SK-N-SH (cell line): ENCODE measurements at regions not wholly inside any gene's neighbourhood (a gene's known extent, or its start where the extent isn't known, plus 50 kb on each side); places are given as distances from the start of the nearest gene placed in this dataset.

Experiments
- CTCF ChIA-PET: fragments of 300-600, 350-600 bp; formaldehyde crosslinking; extraction: SDS; loops from one replicate; lab custom pipeline; 2021; lab: Yijun Ruan, JAX
- POLR2A ChIA-PET: fragments of 350-600 bp; sonication (Branson Sonifier 250); formaldehyde crosslinking; extraction: SDS; loops from one replicate; lab custom pipeline; 2020; ENCODE audit warnings: antibody characterized with exemption, inconsistent platforms; lab: Yijun Ruan, JAX
- DNase-seq: peaks from one replicate; pipeline ENCODE4 v3.0.0; 2012
- H2AFZ ChIP-seq: fragments of 200-600 bp; sonication (generic); 2 replicates; pipeline ENCODE4 v1.8.1; 2016; ENCODE audit warnings: antibody characterized with exemption, mild to moderate bottlenecking, low read depth
- H3F3A ChIP-seq: fragments of 200-600 bp; sonication (generic); replicated peaks from 2 replicates; pipeline ENCODE3; 2016; ENCODE audit warnings: antibody characterized with exemption, mild to moderate bottlenecking; ENCODE audit not compliant: insufficient read depth
- H3K27ac ChIP-seq, 2 experiments: fragments of 200-500 bp in 1 of 2; fragments of 200-600 bp in 1 of 2; sonication (Bioruptor generic) in 1 of 2; sonication (generic), shearing (Covaris generic) in 1 of 2; 2 replicates each; pipeline versions ENCODE4 v1.5.1 to v1.6.1; 2014 to 2016; ENCODE audit warnings: low read depth in 2 of 2, inconsistent platforms in 1 of 2, low read length in 1 of 2, mild to moderate bottlenecking in 1 of 2, mixed read lengths in 1 of 2
- H3K27me3 ChIP-seq: fragments of 200-600 bp; sonication (generic), shearing (Covaris generic); 2 replicates; pipeline ENCODE4 v1.6.1; 2016; ENCODE audit warnings: mixed run types; ENCODE audit not compliant: insufficient read depth
- H3K36me3 ChIP-seq, 2 experiments: fragments of 200-500 bp in 1 of 2; fragments of 200-600 bp in 1 of 2; sonication (Bioruptor generic) in 1 of 2; sonication (generic) in 1 of 2; replicated peaks in 1 of 2; 2 replicates each; pipeline versions ENCODE3 to v1.5.1; 2014 to 2016; ENCODE audit warnings: low read length in 1 of 2, mild to moderate bottlenecking in 1 of 2; ENCODE audit not compliant: insufficient read depth in 2 of 2, control insufficient read depth in 1 of 2
- H3K4me1 ChIP-seq, 2 experiments: fragments of 200-500 bp in 1 of 2; fragments of 200-600 bp in 1 of 2; sonication (Bioruptor generic) in 1 of 2; sonication (generic), shearing (Covaris generic) in 1 of 2; 2 replicates each; pipeline versions ENCODE4 v1.5.1 to v1.6.1; 2014 to 2016; ENCODE audit warnings: low read depth in 1 of 2, low read length in 1 of 2, mixed run types in 1 of 2; ENCODE audit not compliant: insufficient read depth in 2 of 2, control insufficient read depth in 1 of 2
- H3K4me2 ChIP-seq: fragments of 200-600 bp; sonication (generic), shearing (Covaris generic); 2 replicates; pipeline ENCODE4 v1.6.1; 2017; ENCODE audit warnings: mixed run types
- H3K4me3 ChIP-seq, 2 experiments: fragments of 200-500 bp in 1 of 2; fragments of 200-600 bp in 1 of 2; sonication (Bioruptor generic) in 1 of 2; sonication (generic), shearing (Covaris generic) in 1 of 2; 2 replicates each; pipeline versions ENCODE4 v1.5.1 to v1.8.1; 2014 to 2016; ENCODE audit warnings: low read depth in 2 of 2, inconsistent platforms in 1 of 2, low read length in 1 of 2, mild to moderate bottlenecking in 1 of 2, mixed read lengths in 1 of 2, moderate library complexity in 1 of 2
- H3K79me2 ChIP-seq: fragments of 200-600 bp; sonication (generic); 2 replicates; pipeline ENCODE4 v1.8.1; 2017; ENCODE audit warnings: mild to moderate bottlenecking; ENCODE audit not compliant: insufficient read depth
- H3K9ac ChIP-seq: fragments of 200-600 bp; sonication (generic); 2 replicates; pipeline ENCODE4 v1.6.1; 2017; ENCODE audit warnings: mixed run types
- H3K9me2 ChIP-seq: fragments of 200-600 bp; sonication (generic); 2 replicates; pipeline ENCODE4 v1.6.1; 2017; ENCODE audit warnings: mixed run types
- H3K9me3 ChIP-seq: fragments of 200-600 bp; sonication (generic); 2 replicates; pipeline ENCODE4 v1.6.1; 2017; ENCODE audit warnings: mixed run types, mild to moderate bottlenecking, moderate library complexity
- H4K20me1 ChIP-seq: fragments of 200-600 bp; sonication (generic); 2 replicates; pipeline ENCODE4 v1.6.1; 2017; ENCODE audit warnings: mild to moderate bottlenecking, mixed run types; ENCODE audit not compliant: insufficient read depth
- ELF1 ChIP-seq: IDR thresholded peaks from 2 replicates; pipeline ENCODE4 v1.4.0; 2012
- FOSL2 ChIP-seq: IDR thresholded peaks from 2 replicates; pipeline ENCODE4 v1.4.0; 2012; ENCODE audit warnings: low read depth, mild to moderate bottlenecking, moderate library complexity, borderline replicate concordance
- FOXJ3 ChIP-seq: sonication (generic); formaldehyde crosslinking; IDR thresholded peaks from 2 replicates; pipeline ENCODE4 v1.5.1; 2020; ENCODE audit warnings: mild to moderate bottlenecking, missing genetic modification reagents
- FOXM1 ChIP-seq: IDR thresholded peaks from 2 replicates; pipeline ENCODE4 v1.4.0; 2012; ENCODE audit warnings: low read depth, mild to moderate bottlenecking
- GABPA ChIP-seq: IDR thresholded peaks from 2 replicates; pipeline ENCODE4 v1.4.0; 2012; ENCODE audit warnings: low read depth, mild to moderate bottlenecking
- IRF3 ChIP-seq: fragments of 150-350 bp; IDR thresholded peaks from 2 replicates; pipeline ENCODE4 v1.6.1; 2016; ENCODE audit warnings: mild to moderate bottlenecking, low read depth, low read length
- JUND ChIP-seq: IDR thresholded peaks from 2 replicates; pipeline ENCODE4 v1.4.0; 2012
- MEF2A ChIP-seq: IDR thresholded peaks from 2 replicates; pipeline ENCODE4 v1.4.0; 2012; ENCODE audit warnings: low read depth, borderline replicate concordance
- NFIC ChIP-seq: IDR thresholded peaks from 2 replicates; pipeline ENCODE4 v1.4.0; 2012; ENCODE audit warnings: borderline replicate concordance
- POLR2AphosphoS5 ChIP-seq: IDR thresholded peaks from 2 replicates; pipeline ENCODE4 v1.6.1; 2012; ENCODE audit warnings: low read depth, low read length
- RAD21 ChIP-seq: IDR thresholded peaks from 2 replicates; pipeline ENCODE4 v1.6.1; 2012; ENCODE audit warnings: mild to moderate bottlenecking, low read length
- SIN3A ChIP-seq: IDR thresholded peaks from 2 replicates; pipeline ENCODE4 v1.6.1; 2012; ENCODE audit warnings: low read depth, mild to moderate bottlenecking, low read length, moderate library complexity, borderline replicate concordance
- TCF12 ChIP-seq: IDR thresholded peaks from 2 replicates; pipeline ENCODE4 v1.4.0; 2012
- TEAD4 ChIP-seq: IDR thresholded peaks from 2 replicates; pipeline ENCODE4 v1.4.0; 2012; ENCODE audit warnings: mild to moderate bottlenecking, borderline replicate concordance; ENCODE audit not compliant: insufficient read depth
- YY1 ChIP-seq: IDR thresholded peaks from 2 replicates; pipeline ENCODE4 v1.4.0; 2012; ENCODE audit warnings: low read depth, mild to moderate bottlenecking
- ZBTB33 ChIP-seq: IDR thresholded peaks from 2 replicates; pipeline ENCODE4 v1.4.0; 2012; ENCODE audit warnings: low read depth, borderline replicate concordance
- WGBS: methylation state at CpG from one replicate; pipeline ENCODE4 v1.1.6; 2017; ENCODE audit warnings: low lambda C conversion rate; 5-methylcytosine and 5-hydroxymethylcytosine counted together
- TF ChIP-seq, protein P1 (sequence below): fragments of 200-600 bp; sonication (generic); IDR thresholded peaks from 2 replicates; pipeline ENCODE4 v1.6.1; 2017; ENCODE audit warnings: antibody characterized with exemption, mild to moderate bottlenecking, moderate library complexity

- H4K20me1 ChIP-seq = no peaks in the 10 kb centered on the region
- no peaks in the 10 kb centered on the region for H3K4me1 ChIP-seq
- H3K9me2 ChIP-seq = no peaks in the 10 kb centered on the region
- H3F3A ChIP-seq = no peaks in the 10 kb centered on the region
- H2AFZ ChIP-seq = no peak overlapping the region
- H3K9ac ChIP-seq = no peak overlapping the region
- H3K4me2 ChIP-seq = no peak overlapping the region
- H3K4me3 ChIP-seq = no peak overlapping the region
- CTCF ChIA-PET = no interaction called here
- no peak overlapping the region for H3K27ac ChIP-seq
- no peaks in the 10 kb centered on the region for H3K36me3 ChIP-seq
- no peak for DNase-seq
- no peaks in the 10 kb centered on the region for H3K9me3 ChIP-seq
- TF ChIP-seq RAD21 (no peak), ELF1 (no peak), TCF12 (no peak), FOXJ3 (CRISPR knock-in tag) (no peak), YY1 (no peak)
- TF ChIP-seq, protein P1, sequence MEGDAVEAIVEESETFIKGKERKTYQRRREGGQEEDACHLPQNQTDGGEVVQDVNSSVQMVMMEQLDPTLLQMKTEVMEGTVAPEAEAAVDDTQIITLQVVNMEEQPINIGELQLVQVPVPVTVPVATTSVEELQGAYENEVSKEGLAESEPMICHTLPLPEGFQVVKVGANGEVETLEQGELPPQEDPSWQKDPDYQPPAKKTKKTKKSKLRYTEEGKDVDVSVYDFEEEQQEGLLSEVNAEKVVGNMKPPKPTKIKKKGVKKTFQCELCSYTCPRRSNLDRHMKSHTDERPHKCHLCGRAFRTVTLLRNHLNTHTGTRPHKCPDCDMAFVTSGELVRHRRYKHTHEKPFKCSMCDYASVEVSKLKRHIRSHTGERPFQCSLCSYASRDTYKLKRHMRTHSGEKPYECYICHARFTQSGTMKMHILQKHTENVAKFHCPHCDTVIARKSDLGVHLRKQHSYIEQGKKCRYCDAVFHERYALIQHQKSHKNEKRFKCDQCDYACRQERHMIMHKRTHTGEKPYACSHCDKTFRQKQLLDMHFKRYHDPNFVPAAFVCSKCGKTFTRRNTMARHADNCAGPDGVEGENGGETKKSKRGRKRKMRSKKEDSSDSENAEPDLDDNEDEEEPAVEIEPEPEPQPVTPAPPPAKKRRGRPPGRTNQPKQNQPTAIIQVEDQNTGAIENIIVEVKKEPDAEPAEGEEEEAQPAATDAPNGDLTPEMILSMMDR = no peak
- H3K27me3 ChIP-seq = no peaks in the 10 kb centered on the region
- WGBS = 11% methylated on average over 1 of the region's 1 CpG
- POLR2A ChIA-PET = no interaction called here
- no peaks in the 10 kb centered on the region for H3K79me2 ChIP-seq
Measured at GRCh38 chr21:15343066-15343465, 278.3 kb upstream of the NRIP1 start.

- Histone ChIP-seq H3K36me3 (no peaks in the 10 kb centered on the region), H3K9ac (no peak overlapping the region), H3K79me2 (no peaks in the 10 kb centered on the region), H3K4me1 (no peaks in the 10 kb centered on the region), H4K20me1 (no peaks in the 10 kb centered on the region), H3K27ac (no peak overlapping the region), H3K4me2 (no peak overlapping the region), H3K27me3 (no peaks in the 10 kb centered on the region), H3K9me2 (no peaks in the 10 kb centered on the region), H3K9me3 (no peaks in the 10 kb centered on the region), H3K4me3 (no peak overlapping the region), H2AFZ (no peak overlapping the region), H3F3A (no peaks in the 10 kb centered on the region)
- ChIA-PET POLR2A (no interaction called here), CTCF (no interaction called here)
- no peak for DNase-seq
- TF ChIP-seq POLR2AphosphoS5 (no peak), TEAD4 (no peak), FOSL2 (no peak), FOXM1 (no peak), SIN3A (no peak), IRF3 (no peak), JUND (no peak), MEF2A (no peak), NFIC (no peak), FOXJ3 (CRISPR knock-in tag) (no peak), ZBTB33 (no peak), GABPA (no peak)
- 40% methylated on average over 7 of the region's 7 CpGs for WGBS
Measured at GRCh38 chr21:15352009-15352408, 287.2 kb upstream of the NRIP1 start.
